ENCODE measurements at regions not wholly inside any gene's neighbourhood (a gene's known extent, or its start where the extent isn't known, plus 50 kb on each side); places are given as distances from the start of the nearest gene placed in this dataset.

DNA sequence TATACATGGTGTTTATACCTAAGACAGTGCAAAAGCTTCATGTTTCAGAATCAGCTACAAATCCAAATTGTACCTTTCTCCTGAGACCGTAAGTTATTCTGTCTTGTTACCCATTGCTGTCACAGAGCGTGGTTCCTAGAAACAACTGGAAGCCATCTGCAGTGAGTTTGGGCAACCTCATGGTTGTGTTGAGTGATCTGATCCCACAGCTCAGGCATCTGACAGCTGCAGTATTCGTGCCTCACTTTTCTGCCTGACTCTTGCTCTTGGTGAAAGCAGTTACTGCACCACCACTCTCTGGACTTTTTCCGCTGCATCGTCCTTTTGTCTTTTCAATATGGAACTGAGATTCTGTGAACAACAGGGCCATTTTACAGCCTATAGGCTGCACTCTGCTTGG, 752.6 kb downstream of the MAFB start:
- intact Hi-C loops (cut with micrococcal nuclease) (no loop called here), dilution Hi-C loops (cut with MboI; ENCODE audit: extremely low pct_ligation_motif_present, low sequenced_read_pairs) (no loop called here)
- ChIA-PET CTCF (no interaction called here), POLR2A (no interaction called here)
- TF ChIP-seq JUN (IDR thresholded peaks at IDR 0.05; ENCODE audit: borderline replicate concordance, insufficient read depth, insufficient read length, low read depth) (no peak), GATA2 (IDR thresholded peaks at IDR 0.05; ENCODE audit: insufficient read depth, insufficient read length, low read depth, low read length) (no peak), FOS (IDR thresholded peaks at IDR 0.05; ENCODE audit: borderline replicate concordance, insufficient read depth, low read length) (no peak), POLR2AphosphoS5 (IDR thresholded peaks at IDR 0.05; ENCODE audit: insufficient read depth, low read depth, low read length) (no peak)
- TF ChIP-seq, protein P1, sequence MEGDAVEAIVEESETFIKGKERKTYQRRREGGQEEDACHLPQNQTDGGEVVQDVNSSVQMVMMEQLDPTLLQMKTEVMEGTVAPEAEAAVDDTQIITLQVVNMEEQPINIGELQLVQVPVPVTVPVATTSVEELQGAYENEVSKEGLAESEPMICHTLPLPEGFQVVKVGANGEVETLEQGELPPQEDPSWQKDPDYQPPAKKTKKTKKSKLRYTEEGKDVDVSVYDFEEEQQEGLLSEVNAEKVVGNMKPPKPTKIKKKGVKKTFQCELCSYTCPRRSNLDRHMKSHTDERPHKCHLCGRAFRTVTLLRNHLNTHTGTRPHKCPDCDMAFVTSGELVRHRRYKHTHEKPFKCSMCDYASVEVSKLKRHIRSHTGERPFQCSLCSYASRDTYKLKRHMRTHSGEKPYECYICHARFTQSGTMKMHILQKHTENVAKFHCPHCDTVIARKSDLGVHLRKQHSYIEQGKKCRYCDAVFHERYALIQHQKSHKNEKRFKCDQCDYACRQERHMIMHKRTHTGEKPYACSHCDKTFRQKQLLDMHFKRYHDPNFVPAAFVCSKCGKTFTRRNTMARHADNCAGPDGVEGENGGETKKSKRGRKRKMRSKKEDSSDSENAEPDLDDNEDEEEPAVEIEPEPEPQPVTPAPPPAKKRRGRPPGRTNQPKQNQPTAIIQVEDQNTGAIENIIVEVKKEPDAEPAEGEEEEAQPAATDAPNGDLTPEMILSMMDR (IDR thresholded peaks at IDR 0.05; ENCODE audit: extremely low read depth in 1 of 2, insufficient read depth in 1 of 2, low read depth in 1 of 2, low read length in 2 of 2), result no peak
- no TSS peak for BruUV-seq (replicated peaks)
- Histone ChIP-seq H2AFZ (ENCODE audit: low read depth, low read length) (no peak overlapping the region), H3K79me2 (ENCODE audit: control insufficient read depth, insufficient read depth, low read length) (no peaks in the 10 kb centered on the region), H3K9me1 (replicated peaks; ENCODE audit: control insufficient read depth, extremely low read depth, insufficient read depth, low read length) (no peaks in the 10 kb centered on the region), H3K4me3 (replicated peaks in 1 of 3; ENCODE audit: insufficient read depth in 1 of 3, low read depth in 1 of 3, low read length in 3 of 3) (no peak overlapping the region), H3K9me3 (replicated peaks; ENCODE audit: control insufficient read depth, insufficient read depth, low read length) (no peaks in the 10 kb centered on the region), H3K27me3 (ENCODE audit: control insufficient read depth in 2 of 2, insufficient read depth in 2 of 2, low read length in 2 of 2) (no peaks in the 10 kb centered on the region), H3K27ac (ENCODE audit: insufficient read depth, low read depth, low read length) (no peak overlapping the region), H3K36me3 (ENCODE audit: control insufficient read depth in 2 of 2, extremely low read depth in 1 of 2, insufficient read depth in 2 of 2, low read length in 2 of 2) (no peaks in the 10 kb centered on the region), H3K4me1 (ENCODE audit: control insufficient read depth, extremely low read depth, insufficient read depth, low read length) (no peaks in the 10 kb centered on the region), H4K20me1 (replicated peaks; ENCODE audit: control insufficient read depth, extremely low read depth, insufficient read depth, low read length) (no peaks in the 10 kb centered on the region), H3K4me2 (ENCODE audit: insufficient read depth, low read length) (no peak overlapping the region), H3K9ac (replicated peaks; ENCODE audit: extremely low read depth, insufficient read depth, low read length) (no peak overlapping the region)
- DNase-seq (ENCODE audit: low read depth, low spot score) (no peak), FAIRE-seq (no peak)

DNA sequence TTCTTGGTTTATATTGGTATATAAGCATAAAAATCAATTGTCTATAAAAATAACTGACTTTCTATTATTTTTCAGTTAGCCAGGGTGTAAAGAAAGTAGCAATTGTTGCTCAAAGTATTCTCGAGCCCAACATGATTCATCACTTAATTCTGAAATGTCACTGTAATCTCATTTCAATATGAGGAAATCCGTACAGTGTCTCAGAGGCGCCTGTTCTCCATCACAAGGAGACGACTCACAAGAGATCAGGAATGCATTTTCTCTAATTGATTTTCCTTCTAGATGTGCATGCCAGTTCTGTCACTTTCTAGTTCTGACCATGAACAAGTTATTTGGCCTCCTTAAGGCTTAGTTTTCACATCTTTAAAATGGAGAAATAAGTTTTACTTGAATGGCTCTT, 753.1 kb downstream of the MAFB start:
- FAIRE-seq, result no peak
- H3K4me2 ChIP-seq (ENCODE audit: insufficient read depth, low read length), result no peak overlapping the region
- dilution Hi-C loops (cut with MboI; ENCODE audit: extremely low pct_ligation_motif_present, low sequenced_read_pairs), result no loop called here

More for the DNA sequence above, 753.1 kb downstream of the MAFB start:
- H3K27ac ChIP-seq (ENCODE audit: insufficient read depth, low read depth, low read length), result no peak overlapping the region
- DNase-seq (ENCODE audit: low read depth, low spot score), result no peak
- no peak for TF ChIP-seq MYC (IDR thresholded peaks at IDR 0.05; ENCODE audit: low read depth, low read length)
- no peak for TF ChIP-seq FOS (IDR thresholded peaks at IDR 0.05; ENCODE audit: borderline replicate concordance, insufficient read depth, low read length)
- H3K9ac ChIP-seq (replicated peaks; ENCODE audit: extremely low read depth, insufficient read depth, low read length), result no peak overlapping the region
- ChIA-PET CTCF (no interaction called here), POLR2A (no interaction called here)
- no TSS peak for BruUV-seq (replicated peaks)
- no peaks in the 10 kb centered on the region for H3K36me3 ChIP-seq (ENCODE audit: control insufficient read depth in 2 of 2, extremely low read depth in 1 of 2, insufficient read depth in 2 of 2, low read length in 2 of 2)
- no peaks in the 10 kb centered on the region for H3K9me1 ChIP-seq (replicated peaks; ENCODE audit: control insufficient read depth, extremely low read depth, insufficient read depth, low read length)
- no peak overlapping the region for H3K4me3 ChIP-seq (replicated peaks in 1 of 3; ENCODE audit: insufficient read depth in 1 of 3, low read depth in 1 of 3, low read length in 3 of 3)
- H3K4me1 ChIP-seq (ENCODE audit: control insufficient read depth, extremely low read depth, insufficient read depth, low read length), result no peaks in the 10 kb centered on the region
- no peak overlapping the region for H2AFZ ChIP-seq (ENCODE audit: low read depth, low read length)
- no peaks in the 10 kb centered on the region for H3K79me2 ChIP-seq (ENCODE audit: control insufficient read depth, insufficient read depth, low read length)
- H3K27me3 ChIP-seq (ENCODE audit: control insufficient read depth in 2 of 2, insufficient read depth in 2 of 2, low read length in 2 of 2), result no peaks in the 10 kb centered on the region
- intact Hi-C loops (cut with micrococcal nuclease), result loop anchor here (1.0 kb wide), 1 partner anchor 43 kb away; no protein-coding TSS in a partner anchor
- no peaks in the 10 kb centered on the region for H3K9me3 ChIP-seq (replicated peaks; ENCODE audit: control insufficient read depth, insufficient read depth, low read length)
- no peaks in the 10 kb centered on the region for H4K20me1 ChIP-seq (replicated peaks; ENCODE audit: control insufficient read depth, extremely low read depth, insufficient read depth, low read length)
